SH-SY5Y (cell line): ENCODE measurements at regions not wholly inside any gene's neighbourhood (a gene's known extent, or its start where the extent isn't known, plus 50 kb on each side); places are given as distances from the start of the nearest gene placed in this dataset.

Experiments
- GATA2 ChIP-seq: IDR thresholded peaks from 2 replicates; pipeline ENCODE4 v1.6.1; 2011; ENCODE audit warnings: mild to moderate bottlenecking, low read depth, low read length
- GATA3 ChIP-seq: IDR thresholded peaks from 2 replicates; pipeline ENCODE4 v1.6.1; 2011; ENCODE audit warnings: low read depth, mild to moderate bottlenecking, low read length, moderate library complexity

DNA sequence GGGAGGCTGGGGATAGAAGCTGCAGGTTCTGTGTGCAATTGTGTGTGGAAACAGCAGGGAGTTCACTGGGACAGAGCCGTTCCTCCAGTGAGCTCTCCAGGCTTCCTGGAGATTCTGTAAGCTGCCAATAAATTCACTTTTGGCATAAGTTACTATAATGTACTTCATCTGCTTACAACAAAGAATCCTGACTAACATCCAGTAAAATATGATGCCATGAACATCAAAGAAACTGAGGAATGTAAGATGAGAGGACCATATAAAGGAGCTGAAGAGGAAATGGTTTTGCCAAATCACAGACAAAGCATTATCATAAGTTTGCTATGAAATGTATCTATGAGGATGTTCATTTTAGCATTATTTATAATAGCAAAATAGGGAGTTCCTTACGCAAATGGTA is 175.3 kb downstream of the KCNE4 start:
- no peak for TF ChIP-seq GATA2
- no peak for TF ChIP-seq GATA3
